DMS 273 (cell line): ENCODE measurements at regions not wholly inside any gene's neighbourhood (a gene's known extent, or its start where the extent isn't known, plus 50 kb on each side); places are given as distances from the start of the nearest gene placed in this dataset.

Source experiments
- DNase-seq: peaks from one replicate; lab custom pipeline; 2025; ENCODE audit not compliant: unreplicated experiment; lab: John Stamatoyannopoulos, UW

- no peak for DNase-seq
These were observed 189.6 kb downstream of the HAUS1 start for GRCh38 chr18:46293742-46294181.

- no peak for DNase-seq
These were observed 190.1 kb downstream of the HAUS1 start for GRCh38 chr18:46294318-46294717.

GRCh38 chr18:46294751-46295150, 190.6 kb downstream of the HAUS1 start:
- no peak for DNase-seq

GRCh38 chr18:46295416-46295815, 191.2 kb downstream of the HAUS1 start:
- no peak for DNase-seq

- DNase-seq, result no peak
These were observed 192.5 kb downstream of the HAUS1 start for GRCh38 chr18:46296656-46297055.

- no peak for DNase-seq
These were observed 192.9 kb downstream of the HAUS1 start for GRCh38 chr18:46297124-46297523.

GRCh38 chr18:46297621-46298020, 193.4 kb downstream of the HAUS1 start:
- DNase-seq, result no peak

- no peak for DNase-seq
These were observed 194.3 kb downstream of the HAUS1 start for GRCh38 chr18:46298511-46298910.

- no peak for DNase-seq
These were observed 195.4 kb downstream of the HAUS1 start for GRCh38 chr18:46299465-46300008.

- peak; percentile 39 for DNase-seq
These were observed 196.9 kb downstream of the HAUS1 start for GRCh38 chr18:46301081-46301480.

GRCh38 chr18:46301571-46301970, 197.4 kb downstream of the HAUS1 start:
- no peak for DNase-seq

GRCh38 chr18:46302528-46303485, 198.6 kb downstream of the HAUS1 start:
- DNase-seq, result no peak

GRCh38 chr18:46310258-46310657, 206.1 kb downstream of the HAUS1 start:
- no peak for DNase-seq

GRCh38 chr18:46310675-46311345, 206.6 kb downstream of the HAUS1 start:
- DNase-seq, result no peak

GRCh38 chr18:46311491-46311890, 207.3 kb downstream of the HAUS1 start:
- DNase-seq, result no peak

- DNase-seq, result no peak
These were observed 208.0 kb downstream of the HAUS1 start for GRCh38 chr18:46312221-46312620.

GRCh38 chr18:46313521-46313920, 209.3 kb downstream of the HAUS1 start:
- no peak for DNase-seq

- DNase-seq, result no peak
These were observed 209.8 kb downstream of the HAUS1 start for GRCh38 chr18:46314011-46314410.

GRCh38 chr18:46315161-46315560, 211.0 kb downstream of the HAUS1 start:
- no peak for DNase-seq

GRCh38 chr18:46318356-46318755, 214.2 kb downstream of the HAUS1 start:
- no peak for DNase-seq

GRCh38 chr18:46319783-46320182, 215.6 kb downstream of the HAUS1 start:
- DNase-seq, result no peak

- no peak for DNase-seq
These were observed 216.1 kb downstream of the HAUS1 start for GRCh38 chr18:46320297-46320696.
